BE2C (cell line): ENCODE measurements at regions not wholly inside any gene's neighbourhood (a gene's known extent, or its start where the extent isn't known, plus 50 kb on each side); places are given as distances from the start of the nearest gene placed in this dataset.

Experiments
- DNase-seq: peaks from one replicate; pipeline ENCODE4 v3.0.0-alpha.2; 2020
- H3K27me3 ChIP-seq: fragments of 250-450 bp; sonication (Bioruptor Pico); 2 replicates; pipeline ENCODE4 v1.5.1; 2020; ENCODE audit warnings: mild to moderate bottlenecking
- H3K36me3 ChIP-seq: fragments of 250-450 bp; sonication (Bioruptor Pico); 2 replicates; pipeline ENCODE4 v1.5.1; 2020; ENCODE audit warnings: mild to moderate bottlenecking
- H3K4me1 ChIP-seq: fragments of 250-450 bp; sonication (Bioruptor Pico); 2 replicates; pipeline ENCODE4 v1.5.1; 2020
- H3K4me3 ChIP-seq: 2 replicates; pipeline ENCODE4 v1.5.1; 2011; ENCODE audit warnings: low read depth, low read length
- H3K9me3 ChIP-seq: fragments of 250-450 bp; sonication (Bioruptor Pico); 2 replicates; pipeline ENCODE4 v1.5.1; 2020
- CTCF ChIP-seq: IDR thresholded peaks from 2 replicates; pipeline ENCODE4 v1.5.1; 2012; ENCODE audit warnings: mild to moderate bottlenecking, low read depth, low read length

GRCh38 chr1:61539720-61540462 lies 185.1 kb downstream of the TM2D1 start:
- H3K9me3 ChIP-seq, result no peaks in the 10 kb centered on the region
- no peaks in the 10 kb centered on the region for H3K4me1 ChIP-seq
- no peak for TF ChIP-seq CTCF
- H3K4me3 ChIP-seq, result no peak overlapping the region
- no peak for DNase-seq
- H3K27me3 ChIP-seq, result no peaks in the 10 kb centered on the region
- H3K36me3 ChIP-seq, result no peaks in the 10 kb centered on the region

GRCh38 chr1:61538228-61538627 lies 186.7 kb downstream of the TM2D1 start:
- Histone ChIP-seq H3K9me3 (no peaks in the 10 kb centered on the region), H3K4me3 (no peak overlapping the region), H3K36me3 (no peaks in the 10 kb centered on the region), H3K27me3 (no peaks in the 10 kb centered on the region), H3K4me1 (no peaks in the 10 kb centered on the region)
- TF ChIP-seq CTCF, result no peak
- no peak for DNase-seq

- DNase-seq, result no peak
- no peaks in the 10 kb centered on the region for H3K9me3 ChIP-seq
- H3K4me3 ChIP-seq, result no peak overlapping the region
- no peak for TF ChIP-seq CTCF
- no peaks in the 10 kb centered on the region for H3K36me3 ChIP-seq
- no peaks in the 10 kb centered on the region for H3K27me3 ChIP-seq
- H3K4me1 ChIP-seq, result no peaks in the 10 kb centered on the region
These were observed 188.5 kb downstream of the TM2D1 start for GRCh38 chr1:61536174-61537108.

- DNase-seq, result no peak
- Histone ChIP-seq H3K4me1 (no peaks in the 10 kb centered on the region), H3K36me3 (no peaks in the 10 kb centered on the region), H3K27me3 (no peaks in the 10 kb centered on the region), H3K9me3 (no peaks in the 10 kb centered on the region), H3K4me3 (no peak overlapping the region)
- no peak for TF ChIP-seq CTCF
These were observed 190.1 kb downstream of the TM2D1 start for GRCh38 chr1:61534847-61535246.

GRCh38 chr1:61533546-61533945 lies 191.4 kb downstream of the TM2D1 start:
- H3K4me1 ChIP-seq, result no peaks in the 10 kb centered on the region
- no peak for DNase-seq
- no peaks in the 10 kb centered on the region for H3K27me3 ChIP-seq
- H3K36me3 ChIP-seq, result no peaks in the 10 kb centered on the region
- no peaks in the 10 kb centered on the region for H3K9me3 ChIP-seq
- H3K4me3 ChIP-seq, result no peak overlapping the region
- TF ChIP-seq CTCF, result no peak

- H3K4me3 ChIP-seq, result no peak overlapping the region
- TF ChIP-seq CTCF, result no peak
- H3K27me3 ChIP-seq, result no peaks in the 10 kb centered on the region
- DNase-seq, result no peak
- no peaks in the 10 kb centered on the region for H3K36me3 ChIP-seq
- H3K9me3 ChIP-seq, result no peaks in the 10 kb centered on the region
- H3K4me1 ChIP-seq, result no peaks in the 10 kb centered on the region
These were observed 193.2 kb downstream of the TM2D1 start for GRCh38 chr1:61531716-61532115.
